ENCODE measurements at regions not wholly inside any gene's neighbourhood (a gene's known extent, or its start where the extent isn't known, plus 50 kb on each side); places are given as distances from the start of the nearest gene placed in this dataset.

GRCh38 chr10:29795850-29796249 lies 161.1 kb upstream of the SVIL start:
- TF ChIP-seq ZFX (IDR thresholded peaks at IDR 0.05; ENCODE audit: borderline replicate concordance) (no peak), CTCF (IDR thresholded peaks at IDR 0.05) (no peak)
